ENCODE measurements at regions not wholly inside any gene's neighbourhood (a gene's known extent, or its start where the extent isn't known, plus 50 kb on each side); places are given as distances from the start of the nearest gene placed in this dataset.

GRCh38 chr4:57378766-57379165 lies 268.6 kb upstream of the IGFBP7 start:
- Histone ChIP-seq H3K79me2 (ENCODE audit: insufficient read depth, low read depth, low read length) (no peaks in the 10 kb centered on the region), H4K20me1 (ENCODE audit: insufficient read depth, low read length) (no peaks in the 10 kb centered on the region), H3K9me2 (ENCODE audit: insufficient read depth, low read length) (no peaks in the 10 kb centered on the region), H3K4me1 (ENCODE audit: insufficient read depth, low read length, poor library complexity, severe bottlenecking) (no peaks in the 10 kb centered on the region), H3K36me3 (ENCODE audit: insufficient read depth, low read length) (no peaks in the 10 kb centered on the region), H2AFZ (ENCODE audit: low read length) (no peak overlapping the region), H3K4me2 (ENCODE audit: low read length) (no peak overlapping the region), H3K4me3 (ENCODE audit: low read depth, low read length, poor library complexity, severe bottlenecking) (no peak overlapping the region), H3K9me3 (ENCODE audit: low read length) (no peaks in the 10 kb centered on the region), H3K27ac (ENCODE audit: low read depth, low read length, poor library complexity, severe bottlenecking) (no peak overlapping the region)
- intact Hi-C loops (cut with micrococcal nuclease; ENCODE audit: unreplicated experiment), result no loop called here
- no TSS peak for BruUV-seq (replicated peaks)
- ChIA-PET CTCF (ENCODE audit: unreplicated experiment) (no interaction called here), POLR2A (no interaction called here)
- TF ChIP-seq CTCF (conservative IDR thresholded peaks at IDR 0.05; ENCODE audit: low read length) (no peak), EZH2phosphoT487 (IDR thresholded peaks at IDR 0.05; ENCODE audit: borderline replicate concordance, low read depth, low read length) (no peak)
- no peak for DNase-seq (ENCODE audit: low spot score)

GRCh38 chr4:57374866-57375595 lies 264.8 kb upstream of the IGFBP7 start:
- Histone ChIP-seq H4K20me1 (ENCODE audit: insufficient read depth, low read length) (no peaks in the 10 kb centered on the region), H3K27ac (ENCODE audit: low read depth, low read length, poor library complexity, severe bottlenecking) (no peak overlapping the region), H3K79me2 (ENCODE audit: insufficient read depth, low read depth, low read length) (no peaks in the 10 kb centered on the region), H3K9me3 (ENCODE audit: low read length) (no peaks in the 10 kb centered on the region), H3K9me2 (ENCODE audit: insufficient read depth, low read length) (no peaks in the 10 kb centered on the region), H3K4me3 (ENCODE audit: low read depth, low read length, poor library complexity, severe bottlenecking) (no peak overlapping the region), H3K4me2 (ENCODE audit: low read length) (no peak overlapping the region), H3K36me3 (ENCODE audit: insufficient read depth, low read length) (no peaks in the 10 kb centered on the region), H2AFZ (ENCODE audit: low read length) (no peak overlapping the region), H3K4me1 (ENCODE audit: insufficient read depth, low read length, poor library complexity, severe bottlenecking) (no peaks in the 10 kb centered on the region)
- no TSS peak for BruUV-seq (replicated peaks)
- ChIA-PET CTCF (ENCODE audit: unreplicated experiment) (no interaction called here), POLR2A (interaction anchor here (1.4 kb wide), 1 partner anchor 9 kb away, joined by 3 read pairs; no protein-coding TSS in a partner anchor)
- TF ChIP-seq EZH2phosphoT487 (IDR thresholded peaks at IDR 0.05; ENCODE audit: borderline replicate concordance, low read depth, low read length) (no peak), CTCF (conservative IDR thresholded peaks at IDR 0.05; ENCODE audit: low read length) (no peak)
- intact Hi-C loops (cut with micrococcal nuclease; ENCODE audit: unreplicated experiment), result no loop called here
- no peak for DNase-seq (ENCODE audit: low spot score)

GRCh38 chr4:57373991-57374390 lies 263.8 kb upstream of the IGFBP7 start:
- no peak for DNase-seq (ENCODE audit: low spot score)
- intact Hi-C loops (cut with micrococcal nuclease; ENCODE audit: unreplicated experiment), result no loop called here
- no peaks in the 10 kb centered on the region for H3K36me3 ChIP-seq (ENCODE audit: insufficient read depth, low read length)
- no peak overlapping the region for H3K4me2 ChIP-seq (ENCODE audit: low read length)
- ChIA-PET POLR2A (interaction anchor here (0.5 to 1.4 kb wide), 2 partner anchors 10 to 269 kb away, joined by 3 to 5 read pairs; no protein-coding TSS in a partner anchor), CTCF (ENCODE audit: unreplicated experiment) (no interaction called here)
- no peak overlapping the region for H2AFZ ChIP-seq (ENCODE audit: low read length)
- no peak for TF ChIP-seq EZH2phosphoT487 (IDR thresholded peaks at IDR 0.05; ENCODE audit: borderline replicate concordance, low read depth, low read length)
- TF ChIP-seq CTCF (conservative IDR thresholded peaks at IDR 0.05; ENCODE audit: low read length), result no peak
- H3K4me1 ChIP-seq (ENCODE audit: insufficient read depth, low read length, poor library complexity, severe bottlenecking), result no peaks in the 10 kb centered on the region
- no peak overlapping the region for H3K27ac ChIP-seq (ENCODE audit: low read depth, low read length, poor library complexity, severe bottlenecking)
- H3K9me3 ChIP-seq (ENCODE audit: low read length), result no peaks in the 10 kb centered on the region
- BruUV-seq (replicated peaks), result no TSS peak
- no peaks in the 10 kb centered on the region for H3K79me2 ChIP-seq (ENCODE audit: insufficient read depth, low read depth, low read length)
- H4K20me1 ChIP-seq (ENCODE audit: insufficient read depth, low read length), result no peaks in the 10 kb centered on the region
- H3K4me3 ChIP-seq (ENCODE audit: low read depth, low read length, poor library complexity, severe bottlenecking), result no peak overlapping the region
- no peaks in the 10 kb centered on the region for H3K9me2 ChIP-seq (ENCODE audit: insufficient read depth, low read length)
